ENCODE measurements at regions not wholly inside any gene's neighbourhood (a gene's known extent, or its start where the extent isn't known, plus 50 kb on each side); places are given as distances from the start of the nearest gene placed in this dataset.

GRCh38 chr4:120218981-120219380, 152.3 kb upstream of the MAD2L1 start:
- TF ChIP-seq, protein P1, sequence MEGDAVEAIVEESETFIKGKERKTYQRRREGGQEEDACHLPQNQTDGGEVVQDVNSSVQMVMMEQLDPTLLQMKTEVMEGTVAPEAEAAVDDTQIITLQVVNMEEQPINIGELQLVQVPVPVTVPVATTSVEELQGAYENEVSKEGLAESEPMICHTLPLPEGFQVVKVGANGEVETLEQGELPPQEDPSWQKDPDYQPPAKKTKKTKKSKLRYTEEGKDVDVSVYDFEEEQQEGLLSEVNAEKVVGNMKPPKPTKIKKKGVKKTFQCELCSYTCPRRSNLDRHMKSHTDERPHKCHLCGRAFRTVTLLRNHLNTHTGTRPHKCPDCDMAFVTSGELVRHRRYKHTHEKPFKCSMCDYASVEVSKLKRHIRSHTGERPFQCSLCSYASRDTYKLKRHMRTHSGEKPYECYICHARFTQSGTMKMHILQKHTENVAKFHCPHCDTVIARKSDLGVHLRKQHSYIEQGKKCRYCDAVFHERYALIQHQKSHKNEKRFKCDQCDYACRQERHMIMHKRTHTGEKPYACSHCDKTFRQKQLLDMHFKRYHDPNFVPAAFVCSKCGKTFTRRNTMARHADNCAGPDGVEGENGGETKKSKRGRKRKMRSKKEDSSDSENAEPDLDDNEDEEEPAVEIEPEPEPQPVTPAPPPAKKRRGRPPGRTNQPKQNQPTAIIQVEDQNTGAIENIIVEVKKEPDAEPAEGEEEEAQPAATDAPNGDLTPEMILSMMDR (conservative IDR thresholded peaks at IDR 0.05; ENCODE audit: low read depth in 2 of 2), result no peak
- TF ChIP-seq STAT1 (IDR thresholded peaks at IDR 0.05; ENCODE audit: unreplicated experiment) (no peak), REST (IDR thresholded peaks at IDR 0.05; ENCODE audit: unreplicated experiment) (no peak), EZH2phosphoT487 (IDR thresholded peaks at IDR 0.05; ENCODE audit: unreplicated experiment) (no peak), POLR2AphosphoS5 (IDR thresholded peaks at IDR 0.05; ENCODE audit: low read depth) (no peak), EZH2 (IDR thresholded peaks at IDR 0.05; ENCODE audit: low read depth, unreplicated experiment) (no peak), CREB1 (CRISPR knock-in tag; IDR thresholded peaks at IDR 0.05; ENCODE audit: low read depth) (no peak), ZNF114 (CRISPR knock-in tag; IDR thresholded peaks at IDR 0.05) (no peak), NANOG (IDR thresholded peaks at IDR 0.05; ENCODE audit: borderline replicate concordance) (no peak), ETS1 (IDR thresholded peaks at IDR 0.05) (no peak), JUNB (IDR thresholded peaks at IDR 0.05; ENCODE audit: unreplicated experiment) (no peak), ZNF462 (CRISPR knock-in tag; IDR thresholded peaks at IDR 0.05) (no peak)
